Esophagus muscularis mucosa (tissue), 3 donors: ENCODE measurements at regions not wholly inside any gene's neighbourhood (a gene's known extent, or its start where the extent isn't known, plus 50 kb on each side); places are given as distances from the start of the nearest gene placed in this dataset.

ENCODE experiments used
- EP300 ChIP-seq: sonication (generic); formaldehyde crosslinking; IDR thresholded peaks from one replicate; pipeline ENCODE4 v1.6.1; 2017; ENCODE audit warnings: antibody characterized with exemption
- TF ChIP-seq, protein P1 (sequence below), 3 experiments: fragments of 200-600 bp in 2 of 3; fragments of 450-650 bp in 1 of 3; sonication (generic) in 2 of 3; IDR thresholded peaks; one replicate each; pipeline ENCODE4 v1.5.1; 2017 to 2019; ENCODE audit warnings: antibody characterized with exemption in 3 of 3, mild to moderate bottlenecking in 2 of 3, moderate library complexity in 1 of 3

DNA sequence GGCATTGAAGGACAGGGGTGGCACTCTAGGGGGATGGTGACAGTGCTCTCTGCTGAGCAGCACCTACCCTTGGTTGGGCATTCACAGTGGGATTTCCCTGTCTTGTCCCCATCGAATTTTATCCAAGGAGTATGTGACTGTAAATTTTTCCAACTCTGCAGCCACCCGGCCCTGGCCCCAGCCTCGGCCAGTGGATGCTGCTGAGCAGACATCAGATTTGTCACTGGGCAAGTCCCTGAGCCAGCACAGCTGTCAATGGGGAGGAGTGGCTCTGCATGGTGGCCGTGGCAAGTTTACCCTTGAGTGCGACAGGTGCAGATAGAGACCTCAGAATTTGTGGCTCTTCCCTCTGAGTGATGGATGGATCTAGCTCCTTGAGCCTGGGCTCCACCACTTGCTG is 240.2 kb upstream of the CSF3R start:
- TF ChIP-seq EP300: no peak
- TF ChIP-seq, protein P1, sequence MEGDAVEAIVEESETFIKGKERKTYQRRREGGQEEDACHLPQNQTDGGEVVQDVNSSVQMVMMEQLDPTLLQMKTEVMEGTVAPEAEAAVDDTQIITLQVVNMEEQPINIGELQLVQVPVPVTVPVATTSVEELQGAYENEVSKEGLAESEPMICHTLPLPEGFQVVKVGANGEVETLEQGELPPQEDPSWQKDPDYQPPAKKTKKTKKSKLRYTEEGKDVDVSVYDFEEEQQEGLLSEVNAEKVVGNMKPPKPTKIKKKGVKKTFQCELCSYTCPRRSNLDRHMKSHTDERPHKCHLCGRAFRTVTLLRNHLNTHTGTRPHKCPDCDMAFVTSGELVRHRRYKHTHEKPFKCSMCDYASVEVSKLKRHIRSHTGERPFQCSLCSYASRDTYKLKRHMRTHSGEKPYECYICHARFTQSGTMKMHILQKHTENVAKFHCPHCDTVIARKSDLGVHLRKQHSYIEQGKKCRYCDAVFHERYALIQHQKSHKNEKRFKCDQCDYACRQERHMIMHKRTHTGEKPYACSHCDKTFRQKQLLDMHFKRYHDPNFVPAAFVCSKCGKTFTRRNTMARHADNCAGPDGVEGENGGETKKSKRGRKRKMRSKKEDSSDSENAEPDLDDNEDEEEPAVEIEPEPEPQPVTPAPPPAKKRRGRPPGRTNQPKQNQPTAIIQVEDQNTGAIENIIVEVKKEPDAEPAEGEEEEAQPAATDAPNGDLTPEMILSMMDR (IDR thresholded peaks at IDR 0.05): no peak
